Uterus (tissue), 2 donors: ENCODE measurements at regions not wholly inside any gene's neighbourhood (a gene's known extent, or its start where the extent isn't known, plus 50 kb on each side); places are given as distances from the start of the nearest gene placed in this dataset.

ENCODE experiments used
- CTCF ChIP-seq, 4 experiments: fragments of 200-600 bp in 2 of 4; fragments of 450-650 bp in 2 of 4; sonication (generic) in 2 of 4; IDR thresholded peaks; one replicate each; pipeline ENCODE4 v1.5.1; 2016 to 2019; ENCODE audit warnings: antibody characterized with exemption in 4 of 4, mild to moderate bottlenecking in 2 of 4, moderate library complexity in 1 of 4
- POLR2A ChIP-seq, 2 donors: fragments of 450-650 bp; IDR thresholded peaks; one replicate each; pipeline ENCODE4 v1.6.1; 2016; ENCODE audit warnings: antibody characterized with exemption in 2 of 2, mild to moderate bottlenecking in 1 of 2, moderate library complexity in 1 of 2

DNA sequence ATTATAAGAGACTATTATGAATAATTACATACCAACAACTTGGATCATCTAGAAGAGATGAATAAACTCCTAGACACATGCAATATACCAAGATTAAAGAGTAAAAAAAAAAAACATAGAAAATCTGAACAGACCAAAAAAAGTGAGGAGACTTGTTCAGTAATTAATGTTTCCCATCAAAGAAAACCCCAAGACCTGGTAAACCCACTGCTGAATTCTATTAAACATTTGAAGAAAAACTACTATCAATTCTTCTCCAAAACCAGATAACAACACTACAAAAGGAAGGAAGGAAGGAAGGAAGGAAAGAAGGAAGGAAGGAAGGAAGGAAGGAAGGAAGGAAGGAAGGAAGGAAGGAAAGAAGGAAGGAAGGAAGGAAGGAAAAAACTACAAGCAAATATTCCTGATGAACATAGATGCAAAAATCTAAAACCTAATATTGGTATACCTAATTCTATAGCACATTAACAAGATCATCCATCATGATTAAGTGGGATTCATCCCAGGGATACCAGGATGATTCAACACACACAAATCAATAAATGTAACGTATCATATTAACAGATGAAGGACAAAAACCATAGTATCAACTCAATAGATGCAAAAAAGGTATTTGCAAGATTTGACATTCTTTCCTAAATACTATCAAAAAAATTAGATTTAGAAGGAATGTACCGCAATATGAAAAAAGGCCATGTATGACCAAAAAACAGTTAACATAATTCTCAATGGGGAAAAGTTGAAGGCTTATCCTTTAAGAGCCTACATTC lies 445.5 kb downstream of the KCNH5 start:
- TF ChIP-seq CTCF (IDR thresholded peaks at IDR 0.05) (no peak), POLR2A (IDR thresholded peaks at IDR 0.05) (no peak)
